BJ (cell line): ENCODE measurements at regions not wholly inside any gene's neighbourhood (a gene's known extent, or its start where the extent isn't known, plus 50 kb on each side); places are given as distances from the start of the nearest gene placed in this dataset.
"Not testable (repeated sequence)": the region's sequence is repeated elsewhere in the genome, so short reads cannot be mapped to it uniquely, and the experiment has no call there.

Source experiments
- CTCF ChIA-PET: fragments of 350-600 bp; formaldehyde crosslinking; extraction: SDS; loops from one replicate; lab custom pipeline; 2021; ENCODE audit warnings: antibody characterized with exemption, inconsistent platforms; lab: Yijun Ruan, JAX
- POLR2A ChIA-PET: fragments of 300-600 bp; sonication (Branson Sonifier 250); formaldehyde crosslinking; extraction: SDS; loops from one replicate; lab custom pipeline; 2021; ENCODE audit warnings: antibody characterized with exemption; lab: Charles Lee
- DNase-seq: peaks from one replicate; pipeline ENCODE4 v3.0.0-alpha.2; 2011; ENCODE audit warnings: low read depth
- H3K27me3 ChIP-seq: 2 replicates; pipeline ENCODE4 v1.6.0; 2011; ENCODE audit warnings: low read length; ENCODE audit not compliant: control insufficient read depth, insufficient read depth
- H3K36me3 ChIP-seq: 2 replicates; pipeline ENCODE4 v1.5.1; 2011; ENCODE audit warnings: low read length; ENCODE audit not compliant: control insufficient read depth, insufficient read depth
- H3K4me3 ChIP-seq: 2 replicates; pipeline ENCODE4 v1.5.1; 2011; ENCODE audit warnings: low read depth, mild to moderate bottlenecking, control low read depth, low read length
- TF ChIP-seq, protein P1 (sequence below): IDR thresholded peaks from 2 replicates; pipeline ENCODE4 v1.5.1; 2011; ENCODE audit warnings: low read depth, mild to moderate bottlenecking, control low read depth, inconsistent platforms, low read length, moderate library complexity; ENCODE audit not compliant: insufficient read depth

DNA sequence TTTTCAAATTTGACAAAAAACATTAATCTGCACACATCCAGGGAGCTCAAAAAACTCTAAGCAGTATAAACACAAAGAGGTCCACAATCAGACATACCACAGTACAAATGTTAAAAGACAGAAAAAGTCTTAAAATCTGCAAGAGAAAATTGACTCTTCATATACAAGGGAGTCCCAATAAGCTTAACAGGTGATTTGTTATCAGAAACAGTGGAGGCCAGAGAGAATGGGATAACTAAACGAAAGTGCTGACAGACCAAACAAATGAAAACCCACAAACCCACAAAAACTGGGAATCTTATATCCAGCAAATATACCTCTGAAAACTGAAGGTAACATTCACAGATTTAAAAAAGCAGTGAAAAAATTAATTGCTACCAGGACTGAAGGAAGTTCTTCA is 182.0 kb upstream of the PAQR3 start:
- CTCF ChIA-PET, result no interaction called here
- no peaks in the 10 kb centered on the region for H3K27me3 ChIP-seq
- POLR2A ChIA-PET, result no interaction called here
- H3K4me3 ChIP-seq, result no peak overlapping the region
- TF ChIP-seq, protein P1, sequence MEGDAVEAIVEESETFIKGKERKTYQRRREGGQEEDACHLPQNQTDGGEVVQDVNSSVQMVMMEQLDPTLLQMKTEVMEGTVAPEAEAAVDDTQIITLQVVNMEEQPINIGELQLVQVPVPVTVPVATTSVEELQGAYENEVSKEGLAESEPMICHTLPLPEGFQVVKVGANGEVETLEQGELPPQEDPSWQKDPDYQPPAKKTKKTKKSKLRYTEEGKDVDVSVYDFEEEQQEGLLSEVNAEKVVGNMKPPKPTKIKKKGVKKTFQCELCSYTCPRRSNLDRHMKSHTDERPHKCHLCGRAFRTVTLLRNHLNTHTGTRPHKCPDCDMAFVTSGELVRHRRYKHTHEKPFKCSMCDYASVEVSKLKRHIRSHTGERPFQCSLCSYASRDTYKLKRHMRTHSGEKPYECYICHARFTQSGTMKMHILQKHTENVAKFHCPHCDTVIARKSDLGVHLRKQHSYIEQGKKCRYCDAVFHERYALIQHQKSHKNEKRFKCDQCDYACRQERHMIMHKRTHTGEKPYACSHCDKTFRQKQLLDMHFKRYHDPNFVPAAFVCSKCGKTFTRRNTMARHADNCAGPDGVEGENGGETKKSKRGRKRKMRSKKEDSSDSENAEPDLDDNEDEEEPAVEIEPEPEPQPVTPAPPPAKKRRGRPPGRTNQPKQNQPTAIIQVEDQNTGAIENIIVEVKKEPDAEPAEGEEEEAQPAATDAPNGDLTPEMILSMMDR, result no peak
- no peak for DNase-seq
- H3K36me3 ChIP-seq, result no peaks in the 10 kb centered on the region

DNA sequence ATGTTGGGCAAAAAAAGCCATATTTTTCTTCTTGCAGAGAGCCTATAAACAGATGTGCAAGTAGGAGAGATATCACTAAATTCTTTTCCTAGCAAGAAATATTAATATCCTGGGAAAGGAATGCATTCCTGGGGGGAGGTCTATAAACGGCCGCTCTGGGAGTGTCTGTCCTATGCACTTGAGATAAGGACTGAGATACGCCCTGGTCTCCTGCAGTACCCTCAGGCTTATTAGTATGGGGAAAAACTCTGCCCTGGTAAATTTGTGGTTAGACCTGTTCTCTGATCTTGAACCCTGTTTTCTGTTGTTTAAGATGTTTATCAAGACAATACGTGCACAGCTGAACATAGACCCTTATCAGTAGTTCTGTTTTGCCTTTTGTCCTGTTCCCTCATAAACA is 177.8 kb upstream of the PAQR3 start:
- H3K36me3 ChIP-seq, CTCF ChIA-PET, H3K4me3 ChIP-seq, H3K27me3 ChIP-seq, DNase-seq, POLR2A ChIA-PET: not testable (repeated sequence)

DNA sequence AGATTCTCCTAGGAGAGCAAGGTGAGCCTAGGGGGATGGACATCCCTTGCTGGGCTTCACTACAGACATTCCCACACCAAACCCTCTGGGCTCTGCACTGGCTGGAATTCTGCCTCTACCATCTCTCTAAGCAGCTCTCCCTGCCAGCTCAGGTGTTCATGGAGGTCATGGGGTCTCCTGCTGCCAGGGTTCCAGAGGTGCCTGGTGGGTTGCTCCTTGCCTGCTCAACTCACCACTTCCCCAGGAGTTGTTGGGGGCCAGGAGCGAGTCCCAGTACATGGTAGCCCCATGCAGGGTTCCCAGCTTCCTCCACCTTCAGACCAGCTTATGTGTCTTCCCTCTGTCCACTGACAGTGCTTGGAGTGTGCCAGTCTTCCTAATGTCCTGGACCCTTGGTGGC is 167.8 kb upstream of the PAQR3 start:
- Histone ChIP-seq H3K27me3 (no peaks in the 10 kb centered on the region), H3K36me3 (no peaks in the 10 kb centered on the region), H3K4me3 (no peak overlapping the region)
- ChIA-PET POLR2A (no interaction called here), CTCF (no interaction called here)
- DNase-seq, result no peak
- TF ChIP-seq, protein P1, result no peak

DNA sequence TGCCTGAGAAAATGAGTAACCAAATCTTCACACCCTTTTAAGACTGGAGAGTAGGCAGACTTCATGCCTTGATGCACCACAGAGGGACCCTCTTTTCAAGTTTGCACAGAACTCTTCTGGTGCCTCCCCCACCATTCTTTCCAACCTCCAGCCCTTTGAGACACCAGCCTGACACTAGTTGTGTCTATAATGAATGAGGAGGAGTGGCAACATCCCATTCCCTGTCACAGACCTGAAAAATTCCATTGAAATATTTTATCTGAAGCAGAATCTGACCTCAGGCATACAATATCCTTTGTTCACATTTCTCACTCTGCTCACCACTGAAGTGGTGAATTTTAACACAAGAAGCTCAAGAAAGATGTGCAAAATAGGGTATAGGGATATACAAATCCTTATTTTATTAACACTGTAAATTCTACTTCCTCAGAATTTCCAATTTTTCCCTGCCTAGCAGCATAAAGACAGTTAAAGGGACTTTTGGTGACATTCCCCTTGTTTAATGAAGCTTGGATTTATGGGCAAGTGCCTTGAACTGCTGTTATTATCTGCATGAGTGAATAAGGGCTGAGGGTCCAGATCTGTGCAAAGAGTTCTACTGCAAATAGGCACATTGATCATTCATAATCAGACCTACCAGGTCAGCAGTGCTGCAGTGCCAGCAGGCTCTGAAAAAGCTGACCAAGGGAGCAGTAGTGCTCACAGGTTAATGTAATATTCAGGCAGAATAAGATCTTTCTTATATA is 149.9 kb upstream of the PAQR3 start:
- H3K27me3 ChIP-seq, result no peaks in the 10 kb centered on the region
- TF ChIP-seq, protein P1, result no peak
- ChIA-PET POLR2A (no interaction called here), CTCF (no interaction called here)
- DNase-seq, result no peak
- no peaks in the 10 kb centered on the region for H3K36me3 ChIP-seq
- H3K4me3 ChIP-seq, result no peak overlapping the region

DNA sequence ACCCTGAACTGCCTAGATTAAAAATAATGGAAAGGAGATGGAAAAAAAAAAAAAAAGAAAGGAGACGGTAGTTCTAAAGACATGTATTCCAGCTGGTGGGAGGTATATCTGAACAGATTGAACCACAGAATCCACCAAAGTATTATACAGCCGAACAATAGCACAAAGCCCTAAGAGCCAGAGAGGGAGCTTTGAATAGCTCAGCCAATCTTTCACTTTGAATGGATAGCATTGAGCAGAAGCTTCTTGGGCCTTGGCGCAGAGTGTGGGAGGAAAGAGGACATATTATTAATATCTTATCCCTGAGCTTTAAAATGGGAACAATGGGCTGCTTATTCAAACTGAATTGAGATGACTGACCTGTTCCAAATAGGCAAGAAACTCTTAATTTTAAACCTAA is 147.8 kb upstream of the PAQR3 start:
- TF ChIP-seq, protein P1, result no peak
- Histone ChIP-seq H3K4me3 (no peak overlapping the region), H3K36me3 (no peaks in the 10 kb centered on the region), H3K27me3 (no peaks in the 10 kb centered on the region)
- no peak for DNase-seq
- ChIA-PET CTCF (no interaction called here), POLR2A (no interaction called here)
